ENCODE measurements at regions not wholly inside any gene's neighbourhood (a gene's known extent, or its start where the extent isn't known, plus 50 kb on each side); places are given as distances from the start of the nearest gene placed in this dataset.

- TF ChIP-seq POLR2AphosphoS5 (IDR thresholded peaks at IDR 0.05; ENCODE audit: borderline replicate concordance, low read depth, low read length) (no peak), EZH2 (IDR thresholded peaks at IDR 0.05) (no peak)
Observed at GRCh38 chr2:43049836-43050801, 176.3 kb downstream of the ZFP36L2 start.

Data from SK-N-MC (cell line).